GM18907 (cell line): ENCODE measurements at regions not wholly inside any gene's neighbourhood (a gene's known extent, or its start where the extent isn't known, plus 50 kb on each side); places are given as distances from the start of the nearest gene placed in this dataset.

Experiments used
- ATAC-seq: cut with Tn5 transposase; IDR thresholded peaks from one replicate; pipeline ENCODE4 v1.9.1; 2021; ENCODE audit warnings: mild to moderate bottlenecking, moderate library complexity; ENCODE audit not compliant: unreplicated experiment

DNA sequence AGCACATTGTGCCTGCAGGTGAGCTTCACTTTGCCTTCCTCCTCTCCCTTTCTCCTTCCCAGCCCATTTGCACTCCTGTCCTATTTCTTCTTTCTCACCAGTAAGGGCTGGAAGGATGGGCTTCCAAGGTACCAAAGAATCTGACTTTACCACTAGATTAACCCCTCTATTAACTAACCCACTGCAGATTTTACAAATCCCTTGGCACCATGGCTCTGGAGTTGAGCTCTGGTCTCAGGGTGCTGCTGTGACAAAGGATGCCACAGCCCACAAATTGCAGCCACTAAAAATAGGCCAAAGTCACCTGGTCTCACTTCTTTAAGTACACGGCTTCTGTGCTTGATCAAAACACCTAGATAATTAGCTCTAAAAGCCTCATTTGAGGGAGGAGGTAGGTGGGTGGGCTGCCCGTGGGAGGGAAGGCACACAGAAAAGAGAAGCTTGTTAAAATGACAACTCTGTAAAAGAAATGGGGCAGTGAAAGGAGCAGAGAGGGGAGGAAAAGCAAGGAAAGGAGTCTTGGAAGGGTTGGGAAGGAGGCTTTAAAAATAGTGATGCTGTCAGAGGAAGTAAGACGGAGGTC, 327.4 kb downstream of the DRD1 start:
- ATAC-seq, result no peak

DNA sequence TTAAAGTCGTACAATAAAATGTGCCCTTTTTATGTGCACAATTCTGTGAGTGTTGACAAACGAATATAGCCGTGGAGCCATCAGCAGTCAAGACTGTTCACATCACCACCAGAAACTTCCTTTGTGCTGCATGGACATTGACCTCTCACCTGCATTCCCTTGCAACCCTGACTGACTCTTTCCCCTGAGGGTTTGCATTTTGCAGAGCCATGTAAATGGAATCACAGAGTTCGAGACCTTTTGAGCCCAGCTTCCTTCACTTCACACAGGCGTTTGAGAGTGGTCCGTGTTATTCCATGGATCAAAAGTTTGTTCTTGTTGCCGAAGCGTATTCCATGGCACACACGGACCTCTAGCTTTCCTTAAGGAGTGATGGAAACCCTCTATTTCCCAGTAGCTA, 328.2 kb downstream of the DRD1 start:
- ATAC-seq, result no peak

GRCh38 chr5:175113947-175114346, 330.0 kb downstream of the DRD1 start:
- ATAC-seq, result no peak

DNA sequence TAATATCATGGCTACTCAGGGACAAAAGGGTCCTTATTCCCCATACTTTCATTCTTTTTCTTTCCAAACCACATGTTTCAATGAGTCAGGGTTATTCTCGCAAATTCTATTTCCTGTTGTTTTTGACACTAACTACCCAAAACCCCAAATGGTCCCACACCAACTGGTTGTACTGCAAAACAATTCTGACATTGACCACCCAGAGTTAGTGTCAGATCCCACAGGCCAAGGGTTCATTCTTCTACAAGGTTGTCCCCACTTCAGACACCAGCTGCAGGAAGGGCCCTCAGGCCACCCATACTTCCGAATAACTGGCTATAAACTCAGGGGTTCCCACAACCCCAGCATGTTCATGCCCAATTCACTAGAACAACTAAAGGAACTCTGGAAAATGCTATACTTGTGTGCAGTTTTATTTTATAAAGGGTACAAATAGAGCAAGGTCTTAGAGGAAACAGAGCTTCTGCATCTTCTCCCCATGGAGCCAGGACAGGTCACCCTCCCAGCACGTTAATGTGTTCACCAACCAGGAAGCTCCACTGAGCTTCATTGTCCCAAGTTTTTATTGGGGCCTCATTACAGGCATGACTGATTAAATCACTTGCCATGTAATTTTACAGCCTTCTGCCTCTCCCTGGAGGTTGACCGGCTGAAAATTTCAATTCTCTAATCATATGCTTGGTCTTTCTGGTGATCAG, 334.8 kb downstream of the DRD1 start:
- ATAC-seq, result no peak

- no peak for ATAC-seq
Measured at GRCh38 chr5:175107865-175108264, 336.1 kb downstream of the DRD1 start.

GRCh38 chr5:175107028-175107588, 336.9 kb downstream of the DRD1 start:
- ATAC-seq, result no peak

GRCh38 chr5:175104677-175105076, 339.3 kb downstream of the DRD1 start:
- ATAC-seq, result no peak

DNA sequence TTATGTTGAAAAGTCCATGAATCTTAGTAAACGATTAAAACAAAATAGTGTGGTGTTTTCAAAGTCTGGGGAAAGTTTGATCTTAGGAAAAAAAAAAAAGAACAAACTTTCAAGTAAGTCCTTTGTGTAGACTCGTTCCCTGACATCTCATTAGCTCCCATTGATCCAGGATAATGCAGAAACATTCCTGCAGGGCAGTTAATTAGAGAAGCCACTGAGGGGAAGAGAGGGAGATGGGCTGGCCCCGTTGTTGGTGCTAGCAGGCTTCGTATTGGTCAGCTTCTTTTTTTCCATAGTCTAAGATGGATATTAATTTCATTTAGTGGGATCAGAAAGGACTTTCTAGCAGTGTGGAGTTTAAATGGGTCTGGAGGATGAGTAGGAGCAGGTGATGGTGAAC, 340.2 kb downstream of the DRD1 start:
- ATAC-seq, result no peak

GRCh38 chr5:175102717-175103116, 341.3 kb downstream of the DRD1 start:
- ATAC-seq, result no peak

DNA sequence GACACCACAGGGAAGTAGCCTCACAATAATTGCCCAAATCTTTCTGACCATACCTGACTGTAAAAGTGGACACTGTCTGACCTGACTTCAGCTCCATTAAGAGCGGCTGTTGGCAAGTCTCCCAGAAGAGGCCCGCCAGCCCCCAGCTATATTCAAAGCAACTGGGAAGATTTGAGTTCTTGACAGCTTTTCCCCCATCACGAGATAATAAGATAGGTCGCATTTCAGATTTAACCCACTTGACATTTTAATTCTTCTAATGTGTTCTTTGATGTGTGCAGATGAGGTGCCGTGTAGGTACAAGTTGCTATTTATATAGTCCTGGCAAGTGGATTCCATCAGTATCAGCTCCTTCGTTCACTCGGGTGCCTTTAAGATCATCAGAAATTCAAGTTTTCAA, 345.7 kb downstream of the DRD1 start:
- ATAC-seq, result no peak

DNA sequence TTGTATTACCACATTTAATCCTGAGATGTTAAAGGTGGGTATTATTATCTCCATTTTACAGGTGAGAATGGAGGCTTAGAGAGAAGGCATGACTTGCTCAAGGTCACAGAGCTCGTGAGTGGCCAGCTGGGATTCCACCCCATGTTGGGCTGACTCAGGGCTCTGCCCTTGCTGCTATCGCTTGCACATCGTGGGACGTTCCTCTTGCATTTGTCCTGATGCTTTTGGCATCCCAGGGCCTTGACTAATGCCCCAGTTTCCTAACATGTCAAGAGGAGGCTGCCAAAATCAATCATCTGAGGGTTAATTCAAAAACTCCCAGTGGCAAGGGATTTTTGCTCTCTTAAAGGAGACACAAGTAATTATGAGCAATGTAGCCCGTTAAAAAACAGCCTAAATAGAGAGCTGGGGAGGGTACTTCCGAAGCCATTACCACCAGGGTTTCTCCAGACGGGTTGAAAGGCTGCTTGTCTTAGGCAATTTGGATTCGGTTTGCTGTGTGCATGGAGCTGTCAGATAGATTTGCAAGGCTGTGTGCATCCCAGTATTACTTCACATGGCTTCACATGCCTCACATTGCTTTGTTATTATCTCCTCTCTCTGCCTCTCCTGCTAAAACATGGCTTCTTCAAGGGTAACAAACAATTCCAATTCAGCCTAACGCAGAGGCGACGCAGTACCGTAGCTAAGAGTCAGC, 347.4 kb downstream of the DRD1 start:
- ATAC-seq, result no peak

- no peak for ATAC-seq
Measured at GRCh38 chr5:175094461-175094860, 349.5 kb downstream of the DRD1 start.

DNA sequence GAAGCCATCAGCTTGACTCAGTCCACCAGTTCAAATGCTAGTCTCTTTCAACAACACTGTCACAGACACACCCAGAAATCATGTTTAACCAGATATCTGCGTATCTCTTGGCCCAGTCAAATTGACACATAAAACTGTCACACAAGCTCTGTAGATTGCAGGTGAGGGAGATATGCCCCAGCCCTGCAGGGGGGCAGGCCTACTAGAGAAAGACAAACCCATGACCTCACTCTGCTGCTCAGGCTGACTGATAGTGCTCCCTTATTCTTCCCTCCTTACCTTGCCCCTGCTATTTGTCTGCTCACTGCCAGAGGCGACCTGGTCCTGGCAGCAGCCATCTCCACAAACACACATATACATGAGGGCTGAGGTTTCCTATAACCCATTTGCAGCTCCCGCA, 351.3 kb downstream of the DRD1 start:
- ATAC-seq, result no peak

DNA sequence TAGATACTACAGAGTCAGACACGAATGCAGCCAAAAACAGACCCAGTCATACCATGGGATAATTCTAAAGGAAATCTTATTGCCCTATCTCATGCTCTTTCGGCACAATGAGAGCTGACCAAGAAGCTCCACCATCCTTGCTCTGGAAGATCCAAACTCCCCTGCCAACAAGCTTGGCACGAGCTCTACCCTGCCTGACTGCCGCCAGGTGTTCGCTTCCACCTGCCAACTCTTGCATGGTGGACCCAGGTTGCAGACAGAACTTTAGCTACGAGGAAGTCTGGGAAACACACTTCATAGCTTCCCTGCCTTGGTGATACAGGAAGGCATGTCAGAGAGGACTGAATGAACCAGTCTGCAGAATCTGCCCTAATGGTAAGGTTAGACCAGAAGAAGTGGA, 355.0 kb downstream of the DRD1 start:
- no peak for ATAC-seq

GRCh38 chr5:175082866-175083590, 358.6 kb downstream of the MSX2 start:
- ATAC-seq, result no peak

DNA sequence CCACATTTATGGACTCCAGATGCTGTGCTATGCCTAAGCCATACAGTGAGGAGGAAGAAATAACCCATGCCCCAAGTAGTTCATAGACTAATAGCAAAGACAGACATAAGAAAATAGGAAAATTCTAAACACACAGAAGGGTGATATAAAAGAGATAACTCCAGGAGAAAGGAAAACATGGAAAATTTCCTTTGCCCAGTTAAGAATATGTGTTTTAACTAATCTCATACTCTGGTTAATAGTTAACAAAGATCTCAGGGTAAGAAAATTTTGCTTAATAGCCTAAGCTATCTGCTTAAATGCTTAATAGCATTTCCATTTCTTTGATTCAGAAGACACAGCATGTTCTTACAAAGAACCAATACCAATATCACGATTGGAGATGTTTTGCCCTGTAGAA, 358.0 kb downstream of the MSX2 start:
- no peak for ATAC-seq

- ATAC-seq, result no peak
Measured at GRCh38 chr5:175079707-175080106, 355.3 kb downstream of the MSX2 start.

DNA sequence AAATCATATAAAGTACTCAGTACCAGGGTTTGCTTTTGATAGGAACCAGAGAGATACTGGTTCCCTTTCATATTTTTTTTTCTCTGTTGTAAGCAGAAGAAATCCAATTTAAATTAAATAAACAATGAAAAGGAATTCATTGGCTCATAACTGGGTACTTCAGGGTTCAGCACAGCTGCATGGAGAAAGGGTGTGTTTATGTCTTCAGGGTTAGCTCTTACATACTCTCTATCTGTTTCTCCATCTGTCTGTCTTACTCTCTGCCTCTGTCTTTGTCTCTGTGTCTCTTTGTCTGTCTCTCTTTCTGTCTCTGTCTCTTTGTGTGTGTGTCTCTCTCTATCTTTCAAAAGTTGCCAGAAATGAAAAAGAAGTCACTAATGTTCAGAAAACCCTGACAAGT, 345.9 kb downstream of the MSX2 start:
- no peak for ATAC-seq

- no peak for ATAC-seq
Measured at GRCh38 chr5:175060257-175060656, 335.9 kb downstream of the MSX2 start.

- no peak for ATAC-seq
Measured at GRCh38 chr5:175059687-175060211, 335.4 kb downstream of the MSX2 start.

GRCh38 chr5:175056831-175057230, 332.4 kb downstream of the MSX2 start:
- no peak for ATAC-seq
